HFF-Myc (cell line): ENCODE measurements at regions not wholly inside any gene's neighbourhood (a gene's known extent, or its start where the extent isn't known, plus 50 kb on each side); places are given as distances from the start of the nearest gene placed in this dataset.

Experiments
- DNase-seq: peaks from one replicate; pipeline ENCODE4 v3.0.0-alpha.2; 2011; ENCODE audit warnings: low read depth; ENCODE audit errors: extremely low read depth
- H3K4me3 ChIP-seq: replicated peaks from 2 replicates; pipeline ENCODE4 v1.5.1; 2011; ENCODE audit warnings: low read depth, mild to moderate bottlenecking, control low read depth, low read length
- CTCF ChIP-seq: IDR thresholded peaks from 2 replicates; pipeline ENCODE4 v1.5.1; 2012; ENCODE audit warnings: mild to moderate bottlenecking, low read depth, low read length, control low read depth; ENCODE audit errors: missing control alignments

GRCh38 chr5:42927730-42928129, 112.4 kb downstream of the ANXA2R start:
- H3K4me3 ChIP-seq: no peak overlapping the region
- no peak for TF ChIP-seq CTCF
- no peak for DNase-seq

GRCh38 chr5:42924686-42925085, 113.0 kb upstream of the SELENOP start:
- DNase-seq: no peak
- H3K4me3 ChIP-seq: no peak overlapping the region
- TF ChIP-seq CTCF: no peak

- TF ChIP-seq CTCF: no peak
- H3K4me3 ChIP-seq: no peak overlapping the region
- no peak for DNase-seq
Observed at GRCh38 chr5:42924226-42924625, 112.5 kb upstream of the SELENOP start.

- DNase-seq: no peak
- no peak overlapping the region for H3K4me3 ChIP-seq
- no peak for TF ChIP-seq CTCF
Observed at GRCh38 chr5:42923710-42924109, 112.0 kb upstream of the SELENOP start.

- no peak overlapping the region for H3K4me3 ChIP-seq
- DNase-seq: no peak
- no peak for TF ChIP-seq CTCF
Observed at GRCh38 chr5:42919600-42919999, 107.9 kb upstream of the SELENOP start.

- no peak for DNase-seq
- H3K4me3 ChIP-seq: no peak overlapping the region
- TF ChIP-seq CTCF: no peak
Observed at GRCh38 chr5:42915306-42915866, 103.7 kb upstream of the SELENOP start.

- no peak overlapping the region for H3K4me3 ChIP-seq
- peak; percentile 67 for TF ChIP-seq CTCF
- peak; percentile 19 for DNase-seq
Observed at GRCh38 chr5:42912184-42912798, 100.6 kb upstream of the SELENOP start.
